CD14-positive monocyte (primary cell): ENCODE measurements at regions not wholly inside any gene's neighbourhood (a gene's known extent, or its start where the extent isn't known, plus 50 kb on each side); places are given as distances from the start of the nearest gene placed in this dataset.

Experiments used
- DNase-seq, 3 donors: peaks; one replicate each; pipeline ENCODE4 v3.0.0-alpha.2; 2011 to 2022
- H2AFZ ChIP-seq: 2 replicates; pipeline ENCODE4 v1.6.0; 2012; ENCODE audit warnings: mild to moderate bottlenecking, low read depth, low read length, inconsistent platforms; ENCODE audit not compliant: insufficient read depth, poor library complexity, severe bottlenecking
- H3K27ac ChIP-seq, 2 donors: 1 replicate in 1 of 2; 2 replicates in 1 of 2; pipeline ENCODE4 v1.5.1; 2012 to 2013; ENCODE audit warnings: low read length in 2 of 2, control low read depth in 1 of 2, inconsistent platforms in 1 of 2, low read depth in 1 of 2, mild to moderate bottlenecking in 1 of 2
- H3K27me3 ChIP-seq, 2 donors: one replicate each; pipeline versions ENCODE4 v1.6.0 to v1.6.1; 2011 to 2013; ENCODE audit warnings: low read length in 2 of 2; ENCODE audit not compliant: control insufficient read depth in 2 of 2, insufficient read depth in 2 of 2
- H3K36me3 ChIP-seq, 2 donors: replicated peaks in 1 of 2; 1 replicate in 1 of 2; 2 replicates in 1 of 2; pipeline versions ENCODE4 v1.5.1 to v1.6.1; 2012 to 2013; ENCODE audit warnings: low read length in 2 of 2, control low read depth in 1 of 2, inconsistent platforms in 1 of 2, mild to moderate bottlenecking in 1 of 2; ENCODE audit not compliant: insufficient read depth in 2 of 2, control insufficient read depth in 1 of 2
- H3K4me1 ChIP-seq, 2 donors: 1 replicate in 1 of 2; 2 replicates in 1 of 2; pipeline versions ENCODE4 v1.5.1 to v1.6.1; 2012 to 2013; ENCODE audit warnings: low read length in 2 of 2, control low read depth in 1 of 2, inconsistent platforms in 1 of 2, mild to moderate bottlenecking in 1 of 2, moderate library complexity in 1 of 2; ENCODE audit not compliant: insufficient read depth in 2 of 2, control insufficient read depth in 1 of 2
- H3K4me2 ChIP-seq: replicated peaks from 2 replicates; pipeline ENCODE3; 2012; ENCODE audit warnings: low read length, moderate library complexity, mild to moderate bottlenecking; ENCODE audit not compliant: poor library complexity, severe bottlenecking; ENCODE audit errors: extremely low read depth
- H3K4me3 ChIP-seq, 3 experiments: fragments of 200-600 bp in 1 of 3; sonication (generic) in 1 of 3; replicated peaks in 1 of 3; 1 replicate in 2 of 3; 2 replicates in 1 of 3; pipeline ENCODE4 v1.5.1; 2011 to 2013; ENCODE audit warnings: low read length in 3 of 3, mild to moderate bottlenecking in 3 of 3, control low read depth in 2 of 3, low read depth in 2 of 3, inconsistent platforms in 1 of 3, moderate library complexity in 1 of 3
- H3K79me2 ChIP-seq: 2 replicates; pipeline ENCODE4 v1.6.0; 2012; ENCODE audit warnings: mild to moderate bottlenecking, control low read depth, inconsistent platforms, low read length, moderate library complexity; ENCODE audit not compliant: insufficient read depth
- H3K9ac ChIP-seq: 2 replicates; pipeline ENCODE4 v1.6.0; 2017; ENCODE audit warnings: low read length, mild to moderate bottlenecking; ENCODE audit not compliant: insufficient read depth, poor library complexity, severe bottlenecking
- H3K9me3 ChIP-seq, 2 donors: replicated peaks in 1 of 2; 1 replicate in 1 of 2; 2 replicates in 1 of 2; pipeline versions ENCODE4 v1.5.1 to v1.6.1; 2012 to 2013; ENCODE audit warnings: low read length in 2 of 2, control low read depth in 1 of 2; ENCODE audit not compliant: control insufficient read depth in 1 of 2, insufficient read depth in 1 of 2
- H4K20me1 ChIP-seq: 2 replicates; pipeline ENCODE4 v1.6.0; 2012; ENCODE audit warnings: mild to moderate bottlenecking, low read length, control low read depth, moderate library complexity; ENCODE audit not compliant: insufficient read depth
- H3K27ac Mint-ChIP-seq, 7 donors: one replicate each; pipeline ENCODE4 v1.8.0; 2020; ENCODE audit warnings: mild to moderate bottlenecking in 7 of 7, mixed read lengths in 7 of 7, moderate library complexity in 6 of 7, inconsistent platforms in 2 of 7
- H3K27me3 Mint-ChIP-seq, 3 donors: one replicate each; pipeline ENCODE4 v1.8.0; 2021 to 2022; ENCODE audit warnings: low read depth in 3 of 3, mild to moderate bottlenecking in 3 of 3, mixed read lengths in 3 of 3, moderate library complexity in 3 of 3, inconsistent platforms in 1 of 3
- H3K36me3 Mint-ChIP-seq, 2 donors: one replicate each; pipeline ENCODE4 v1.8.0; 2020; ENCODE audit warnings: mixed read lengths in 2 of 2, inconsistent platforms in 1 of 2, mild to moderate bottlenecking in 1 of 2
- H3K4me1 Mint-ChIP-seq: one replicate; pipeline ENCODE4 v1.8.0; 2020; ENCODE audit warnings: mild to moderate bottlenecking, mixed read lengths
- H3K4me3 Mint-ChIP-seq, 2 donors: one replicate each; pipeline ENCODE4 v1.8.0; 2020; ENCODE audit warnings: mild to moderate bottlenecking in 2 of 2, mixed read lengths in 2 of 2, moderate library complexity in 1 of 2
- H3K9me3 Mint-ChIP-seq, 7 donors: one replicate each; pipeline ENCODE4 v1.8.0; 2020 to 2022; ENCODE audit warnings: mixed read lengths in 7 of 7, mild to moderate bottlenecking in 6 of 7, moderate library complexity in 6 of 7, inconsistent platforms in 2 of 7
- CTCF ChIP-seq: fragments of 200-600 bp; IDR thresholded peaks from one replicate; pipeline ENCODE4 v1.8.0; 2022; ENCODE audit warnings: antibody characterized with exemption, mild to moderate bottlenecking
- WGBS: methylation state at CpG from one replicate; pipeline ENCODE4 v1.1.5; 2013; ENCODE audit warnings: missing lambda C conversion rate; ENCODE audit not compliant: insufficient coverage; 5-methylcytosine and 5-hydroxymethylcytosine counted together
- intact Hi-C, 2 donors: fragments of 100-400 bp; cut with micrococcal nuclease; formaldehyde crosslinking; loops; one replicate each; pipeline versions ENCODE4 v1.15.0 to v1.15.1; 2023

- Mint-ChIP-seq H3K4me3 (no peak overlapping the region), H3K9me3 (peaks cover 1 to 8% (median 2%) of the 10 kb centered on the region in 7 donors), H3K27me3 (no peaks in the 10 kb centered on the region), H3K27ac (no peak overlapping the region), H3K36me3 (no peaks in the 10 kb centered on the region), H3K4me1 (no peaks in the 10 kb centered on the region)
- Histone ChIP-seq H3K9ac (no peak overlapping the region), H3K79me2 (no peaks in the 10 kb centered on the region), H3K4me2 (no peak overlapping the region), H2AFZ (no peak overlapping the region), H3K4me1 (no peaks in the 10 kb centered on the region), H3K27me3 (no peaks in the 10 kb centered on the region), H4K20me1 (no peaks in the 10 kb centered on the region), H3K4me3 (no peak overlapping the region), H3K27ac (no peak overlapping the region), H3K36me3 (no peaks in the 10 kb centered on the region), H3K9me3 (no peaks in the 10 kb centered on the region)
- intact Hi-C loops: no loop called here
- no peak for TF ChIP-seq CTCF
- DNase-seq: no peak
- 58% methylated on average over 2 of the region's 3 CpGs for WGBS
Measured at GRCh38 chr16:26267641-26268040, 575.9 kb downstream of the HS3ST4 start.

GRCh38 chr16:26269673-26270072 lies 577.9 kb downstream of the HS3ST4 start:
- H3K9me3 Mint-ChIP-seq: peaks cover 1 to 7% (median 2%) of the 10 kb centered on the region in 7 donors
- no peaks in the 10 kb centered on the region for H3K79me2 ChIP-seq
- H3K27ac Mint-ChIP-seq: no peak overlapping the region
- H4K20me1 ChIP-seq: no peaks in the 10 kb centered on the region
- no peaks in the 10 kb centered on the region for H3K27me3 ChIP-seq
- H3K4me1 ChIP-seq: no peaks in the 10 kb centered on the region
- H3K36me3 Mint-ChIP-seq: no peaks in the 10 kb centered on the region
- H3K27me3 Mint-ChIP-seq: no peaks in the 10 kb centered on the region
- no peak overlapping the region for H3K9ac ChIP-seq
- intact Hi-C loops: no loop called here
- H3K4me3 Mint-ChIP-seq: no peak overlapping the region
- H3K27ac ChIP-seq: no peak overlapping the region
- H3K36me3 ChIP-seq: no peaks in the 10 kb centered on the region
- H3K9me3 ChIP-seq: no peaks in the 10 kb centered on the region
- no peak overlapping the region for H3K4me2 ChIP-seq
- no peak for TF ChIP-seq CTCF
- H2AFZ ChIP-seq: no peak overlapping the region
- DNase-seq: no peak
- no peaks in the 10 kb centered on the region for H3K4me1 Mint-ChIP-seq
- no peak overlapping the region for H3K4me3 ChIP-seq
